Vagina (tissue), 2 donors: ENCODE measurements at regions not wholly inside any gene's neighbourhood (a gene's known extent, or its start where the extent isn't known, plus 50 kb on each side); places are given as distances from the start of the nearest gene placed in this dataset.
"Not testable (repeated sequence)": the region's sequence is repeated elsewhere in the genome, so short reads cannot be mapped to it uniquely, and the experiment has no call there.

Source experiments
- DNase-seq, 2 donors: peaks; one replicate each; pipeline ENCODE4 v3.0.0-alpha.2; 2017; ENCODE audit errors: extremely low spot score in 2 of 2
- H3K27ac ChIP-seq: fragments of 200-600 bp; sonication (generic); one replicate; pipeline ENCODE4 v1.5.1; 2019
- H3K27me3 ChIP-seq: fragments of 200-600 bp; sonication (generic); one replicate; pipeline ENCODE4 v1.5.1; 2019
- H3K36me3 ChIP-seq, 2 donors: fragments of 200-600 bp; sonication (generic); one replicate each; pipeline ENCODE4 v1.5.1; 2017 to 2019
- H3K4me1 ChIP-seq: fragments of 200-600 bp; sonication (generic); one replicate; pipeline ENCODE4 v1.5.1; 2019
- H3K4me3 ChIP-seq, 2 donors: fragments of 200-600 bp; sonication (generic); 1 replicate in 1 of 2; 2 replicates in 1 of 2; pipeline ENCODE4 v1.5.1; 2016 to 2019
- H3K9me3 ChIP-seq: fragments of 200-600 bp; sonication (generic); one replicate; pipeline ENCODE4 v1.5.1; 2019
- CTCF ChIP-seq, 3 experiments: fragments of 450-650 bp in 2 of 3; fragments of 200-600 bp in 1 of 3; sonication (generic) in 1 of 3; IDR thresholded peaks; one replicate each; pipeline ENCODE4 v1.5.1; 2017 to 2019; ENCODE audit warnings: antibody characterized with exemption in 3 of 3, mild to moderate bottlenecking in 2 of 3, moderate library complexity in 2 of 3
- POLR2A ChIP-seq, 2 donors: fragments of 450-650 bp; IDR thresholded peaks; one replicate each; pipeline ENCODE4 v1.6.1; 2017; ENCODE audit warnings: antibody characterized with exemption in 2 of 2, mild to moderate bottlenecking in 2 of 2, moderate library complexity in 2 of 2
- POLR2AphosphoS5 ChIP-seq, 2 donors: sonication (generic); formaldehyde crosslinking; IDR thresholded peaks; one replicate each; pipeline ENCODE4 v1.9.0; 2017; ENCODE audit warnings: antibody characterized with exemption in 2 of 2, mild to moderate bottlenecking in 2 of 2, low read depth in 1 of 2; ENCODE audit not compliant: insufficient read depth in 1 of 2
- intact Hi-C: fragments of 100-400 bp; cut with DNase I; formaldehyde crosslinking; loops from one replicate; pipeline ENCODE4 v1.15.1; 2023

- H3K27me3 ChIP-seq, result no peaks in the 10 kb centered on the region
- DNase-seq, result no peak
- H3K4me1 ChIP-seq, result no peaks in the 10 kb centered on the region
- no peaks in the 10 kb centered on the region for H3K36me3 ChIP-seq
- intact Hi-C loops, result loop anchor here (5.0 kb wide), 1 partner anchor 1197 kb away; no protein-coding TSS in a partner anchor
- H3K9me3 ChIP-seq, result no peaks in the 10 kb centered on the region
- H3K27ac ChIP-seq, result no peak overlapping the region
- H3K4me3 ChIP-seq, result no peak overlapping the region
- TF ChIP-seq POLR2AphosphoS5 (IDR thresholded peaks at IDR 0.05; ENCODE audit: insufficient read depth in 1 of 2, low read depth in 1 of 2) (no peak), CTCF (IDR thresholded peaks at IDR 0.05) (no peak), POLR2A (IDR thresholded peaks at IDR 0.05) (no peak)
These were observed 54.2 kb upstream of the OPRM1 start for GRCh38 chr6:153984811-153985210.

- Histone ChIP-seq H3K9me3 (no peaks in the 10 kb centered on the region), H3K4me3 (no peak overlapping the region), H3K27me3 (no peaks in the 10 kb centered on the region), H3K4me1 (no peaks in the 10 kb centered on the region), H3K27ac (no peak overlapping the region), H3K36me3 (no peaks in the 10 kb centered on the region)
- DNase-seq, result no peak
- intact Hi-C loops, result no loop called here
- TF ChIP-seq CTCF (IDR thresholded peaks at IDR 0.05), result no peak
These were observed 58.9 kb upstream of the OPRM1 start for GRCh38 chr6:153980171-153980570.

GRCh38 chr6:153978911-153979548 is 60.0 kb upstream of the OPRM1 start:
- H3K4me1 ChIP-seq, H3K27me3 ChIP-seq, H3K9me3 ChIP-seq, H3K36me3 ChIP-seq, intact Hi-C loops, DNase-seq, H3K4me3 ChIP-seq, H3K27ac ChIP-seq: not testable (repeated sequence)

- H3K36me3 ChIP-seq, result no peaks in the 10 kb centered on the region
- DNase-seq, result no peak
- intact Hi-C loops, result no loop called here
- no peak overlapping the region for H3K27ac ChIP-seq
- H3K9me3 ChIP-seq, result no peaks in the 10 kb centered on the region
- H3K27me3 ChIP-seq, result no peaks in the 10 kb centered on the region
- no peak overlapping the region for H3K4me3 ChIP-seq
- H3K4me1 ChIP-seq, result no peaks in the 10 kb centered on the region
- TF ChIP-seq POLR2A (IDR thresholded peaks at IDR 0.05) (no peak), CTCF (IDR thresholded peaks at IDR 0.05) (no peak)
These were observed 61.9 kb upstream of the OPRM1 start for GRCh38 chr6:153976921-153977693.

- no peak for TF ChIP-seq POLR2AphosphoS5 (IDR thresholded peaks at IDR 0.05; ENCODE audit: insufficient read depth in 1 of 2, low read depth in 1 of 2)
- no peak for TF ChIP-seq POLR2A (IDR thresholded peaks at IDR 0.05)
- no peak for TF ChIP-seq CTCF (IDR thresholded peaks at IDR 0.05)
- H3K27ac ChIP-seq, result no peak overlapping the region
These were observed 73.0 kb upstream of the OPRM1 start for GRCh38 chr6:153966001-153966400.

More at GRCh38 chr6:153966001-153966400, 73.0 kb upstream of the OPRM1 start:
- intact Hi-C loops, result no loop called here
- no peak for DNase-seq
- Histone ChIP-seq H3K4me3 (no peak overlapping the region), H3K27me3 (no peaks in the 10 kb centered on the region), H3K36me3 (no peaks in the 10 kb centered on the region), H3K4me1 (no peaks in the 10 kb centered on the region), H3K9me3 (no peaks in the 10 kb centered on the region)
